ENCODE measurements at regions not wholly inside any gene's neighbourhood (a gene's known extent, or its start where the extent isn't known, plus 50 kb on each side); places are given as distances from the start of the nearest gene placed in this dataset.

DNA sequence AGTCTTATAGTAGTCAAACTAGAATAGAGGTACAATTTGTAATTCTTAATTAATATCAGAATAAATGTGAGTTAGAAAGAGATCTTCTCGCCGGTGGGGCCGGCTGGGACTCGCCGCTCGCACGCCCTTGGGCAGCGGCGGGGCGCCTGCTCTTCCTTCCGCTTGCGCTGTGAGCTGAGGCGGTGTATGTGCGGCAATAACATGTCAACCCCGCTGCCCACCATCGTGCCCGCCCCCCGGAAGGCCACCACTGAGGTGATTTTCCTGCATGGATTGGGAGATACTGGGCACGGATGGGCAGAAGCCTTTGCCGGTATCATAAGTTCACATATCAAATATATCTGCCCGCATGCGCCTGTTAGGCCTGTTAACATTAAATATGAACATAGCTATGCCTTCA, 123.7 kb upstream of the OGFRL1 start:
- TF ChIP-seq CTCF (IDR thresholded peaks at IDR 0.05; ENCODE audit: borderline replicate concordance, control extremely low read depth, extremely low read depth, insufficient read depth, missing control alignments), result no peak
- DNase-seq (ENCODE audit: low spot score), result no peak
- in situ Hi-C loops (cut with MboI; ENCODE audit: low sequenced_read_pairs, unreplicated experiment), result no loop called here

GRCh38 chr6:71168233-71168765, 120.3 kb upstream of the OGFRL1 start:
- DNase-seq (ENCODE audit: low spot score), result no peak
- in situ Hi-C loops (cut with MboI; ENCODE audit: low sequenced_read_pairs, unreplicated experiment), result no loop called here
- no peak for TF ChIP-seq CTCF (IDR thresholded peaks at IDR 0.05; ENCODE audit: borderline replicate concordance, control extremely low read depth, extremely low read depth, insufficient read depth, missing control alignments)

DNA sequence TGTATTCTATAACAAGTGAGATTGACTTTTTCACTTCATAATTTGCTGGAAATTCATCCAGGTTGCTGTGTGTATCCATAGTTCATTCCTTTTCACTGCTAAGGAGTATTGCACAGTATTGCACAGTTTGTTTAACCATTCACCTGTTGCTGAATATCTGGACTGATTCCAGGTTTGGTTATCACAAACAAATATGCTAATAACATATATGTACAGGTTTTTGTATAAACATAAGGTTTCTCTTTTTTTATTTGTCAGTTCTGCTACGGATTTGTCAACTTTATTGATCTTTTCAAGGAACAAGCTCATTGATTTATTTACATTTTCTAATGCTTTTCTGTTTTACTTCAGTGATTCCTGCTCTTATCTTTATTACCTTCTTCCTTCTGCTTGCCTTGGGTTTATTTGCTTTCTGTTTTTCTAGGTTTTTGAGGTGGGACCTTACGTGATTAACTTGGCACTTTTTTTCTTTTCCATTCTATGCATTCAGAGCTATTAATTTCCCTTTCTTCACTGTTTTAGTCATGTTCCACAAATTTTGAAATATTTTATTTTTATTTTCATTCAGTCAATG, 117.0 kb upstream of the OGFRL1 start:
- DNase-seq (ENCODE audit: low spot score), result no peak
- no peak for TF ChIP-seq CTCF (IDR thresholded peaks at IDR 0.05; ENCODE audit: borderline replicate concordance, control extremely low read depth, extremely low read depth, insufficient read depth, missing control alignments)
- in situ Hi-C loops (cut with MboI; ENCODE audit: low sequenced_read_pairs, unreplicated experiment), result no loop called here

GRCh38 chr6:71179249-71179885, 109.2 kb upstream of the OGFRL1 start:
- in situ Hi-C loops (cut with MboI; ENCODE audit: low sequenced_read_pairs, unreplicated experiment), result no loop called here
- DNase-seq (ENCODE audit: low spot score), result no peak
- TF ChIP-seq CTCF (IDR thresholded peaks at IDR 0.05; ENCODE audit: borderline replicate concordance, control extremely low read depth, extremely low read depth, insufficient read depth, missing control alignments), result no peak

GRCh38 chr6:71181565-71181964, 107.0 kb upstream of the OGFRL1 start:
- in situ Hi-C loops (cut with MboI; ENCODE audit: low sequenced_read_pairs, unreplicated experiment), result no loop called here
- TF ChIP-seq CTCF (IDR thresholded peaks at IDR 0.05; ENCODE audit: borderline replicate concordance, control extremely low read depth, extremely low read depth, insufficient read depth, missing control alignments), result no peak
- DNase-seq (ENCODE audit: low spot score), result no peak

- in situ Hi-C loops (cut with MboI; ENCODE audit: low sequenced_read_pairs, unreplicated experiment), result no loop called here
- no peak for DNase-seq (ENCODE audit: low spot score)
- no peak for TF ChIP-seq CTCF (IDR thresholded peaks at IDR 0.05; ENCODE audit: borderline replicate concordance, control extremely low read depth, extremely low read depth, insufficient read depth, missing control alignments)
These were observed 101.5 kb upstream of the OGFRL1 start for GRCh38 chr6:71187141-71187540.

All from GM13976 (cell line).